Neural cell (in vitro differentiated cells): ENCODE measurements at regions not wholly inside any gene's neighbourhood (a gene's known extent, or its start where the extent isn't known, plus 50 kb on each side); places are given as distances from the start of the nearest gene placed in this dataset.

Experiments
- H2AFZ ChIP-seq: fragments of 200-600, 300-800 bp; sonication (generic), shearing (Covaris generic); 2 replicates; pipeline ENCODE4 v1.6.0; 2014; ENCODE audit warnings: low read depth, mild to moderate bottlenecking, antibody characterized with exemption, low read length, moderate library complexity
- H3F3A ChIP-seq: fragments of 200-600 bp; shearing (Covaris generic); 2 replicates; pipeline ENCODE4 v1.6.1; 2016; ENCODE audit warnings: mild to moderate bottlenecking, moderate library complexity, mixed read lengths, antibody characterized with exemption, low read length; ENCODE audit not compliant: insufficient read depth, poor library complexity, severe bottlenecking
- H3K27ac ChIP-seq: fragments of 200-600, 300-800 bp; sonication (generic), shearing (Covaris generic); 2 replicates; pipeline ENCODE4 v1.5.1; 2014; ENCODE audit warnings: mild to moderate bottlenecking, low read length, moderate library complexity
- H3K27me3 ChIP-seq: fragments of 300-800, 200-600 bp; sonication (generic), shearing (Covaris generic); 2 replicates; pipeline ENCODE4 v1.6.0; 2014; ENCODE audit warnings: mild to moderate bottlenecking, low read depth, low read length, moderate library complexity; ENCODE audit not compliant: insufficient read depth
- H3K36me3 ChIP-seq: fragments of 300-800, 200-600 bp; sonication (generic), shearing (Covaris generic); 2 replicates; pipeline ENCODE4 v1.5.1; 2014; ENCODE audit warnings: mild to moderate bottlenecking, antibody characterized with exemption, low read length, moderate library complexity; ENCODE audit not compliant: insufficient read depth
- H3K4me2 ChIP-seq: fragments of 300-800, 200-600 bp; sonication (generic), shearing (Covaris generic); 2 replicates; pipeline ENCODE4 v1.6.0; 2014; ENCODE audit warnings: mild to moderate bottlenecking, low read length
- H3K4me3 ChIP-seq: fragments of 300-800, 200-600 bp; sonication (generic), shearing (Covaris generic); 2 replicates; pipeline ENCODE4 v1.5.1; 2014; ENCODE audit warnings: mild to moderate bottlenecking, low read length, moderate library complexity
- H3K79me2 ChIP-seq: fragments of 200-600 bp; shearing (Covaris generic); replicated peaks from 2 replicates; pipeline ENCODE4 v1.6.0; 2014; ENCODE audit warnings: mild to moderate bottlenecking, low read length, moderate library complexity; ENCODE audit not compliant: insufficient read depth
- H3K9ac ChIP-seq: fragments of 300-800, 200-600 bp; sonication (generic), shearing (Covaris generic); 2 replicates; pipeline ENCODE4 v1.6.1; 2016; ENCODE audit warnings: mild to moderate bottlenecking, low read length, mixed read lengths
- H3K9me2 ChIP-seq: fragments of 200-600 bp; shearing (Covaris generic); 2 replicates; pipeline ENCODE4 v1.6.1; 2016; ENCODE audit warnings: mild to moderate bottlenecking, low read length, mixed read lengths; ENCODE audit not compliant: insufficient read depth
- H3K9me3 ChIP-seq: fragments of 200-600, 300-800 bp; sonication (generic), shearing (Covaris generic); 2 replicates; pipeline ENCODE4 v1.6.1; 2016; ENCODE audit warnings: mild to moderate bottlenecking, mixed run types, low read length, moderate library complexity, mixed read lengths
- H4K20me1 ChIP-seq: fragments of 200-600 bp; shearing (Covaris generic); 2 replicates; pipeline ENCODE4 v1.6.1; 2016; ENCODE audit warnings: mild to moderate bottlenecking, mixed run types; ENCODE audit not compliant: insufficient read depth
- EP300 ChIP-seq: fragments of 450-650 bp; conservative IDR thresholded peaks from 2 replicates; pipeline ENCODE4 v1.6.1; 2014; ENCODE audit warnings: antibody characterized with exemption, mild to moderate bottlenecking, moderate library complexity; ENCODE audit not compliant: poor library complexity, severe bottlenecking
- EZH2 ChIP-seq: fragments of 200-600, 300-800 bp; shearing (Covaris generic), sonication (generic); IDR thresholded peaks from 2 replicates; pipeline ENCODE4 v1.6.1; 2014; ENCODE audit warnings: antibody characterized with exemption, low read length, borderline replicate concordance, mild to moderate bottlenecking; ENCODE audit not compliant: insufficient read depth, poor library complexity, severe bottlenecking
- MXI1 ChIP-seq: fragments of 450-650 bp; conservative IDR thresholded peaks from 2 replicates; pipeline ENCODE4 v1.6.1; 2014; ENCODE audit warnings: antibody characterized with exemption, mild to moderate bottlenecking; ENCODE audit not compliant: poor library complexity, severe bottlenecking
- POLR2AphosphoS5 ChIP-seq: IDR thresholded peaks from 2 replicates; pipeline ENCODE4 v1.6.1; 2012
- RAD21 ChIP-seq: fragments of 450-650 bp; conservative IDR thresholded peaks from 2 replicates; pipeline ENCODE4 v1.6.1; 2014; ENCODE audit warnings: antibody characterized with exemption, mild to moderate bottlenecking, moderate library complexity
- SMC3 ChIP-seq: fragments of 450-650 bp; conservative IDR thresholded peaks from 2 replicates; pipeline ENCODE4 v1.6.1; 2014; ENCODE audit warnings: antibody characterized with exemption, mild to moderate bottlenecking, moderate library complexity; ENCODE audit not compliant: poor library complexity
- TAF1 ChIP-seq: IDR thresholded peaks from 2 replicates; pipeline ENCODE4 v1.6.1; 2012; ENCODE audit warnings: low read depth
- TF ChIP-seq, protein P1 (sequence below): IDR thresholded peaks from 2 replicates; pipeline ENCODE4 v1.6.1; 2012; ENCODE audit warnings: borderline replicate concordance
- TF ChIP-seq, protein P2 (sequence below): fragments of 450-650 bp; IDR thresholded peaks from 2 replicates; pipeline ENCODE4 v1.5.1; 2014; ENCODE audit warnings: antibody characterized with exemption, mild to moderate bottlenecking, moderate library complexity; ENCODE audit not compliant: poor library complexity, severe bottlenecking

DNA sequence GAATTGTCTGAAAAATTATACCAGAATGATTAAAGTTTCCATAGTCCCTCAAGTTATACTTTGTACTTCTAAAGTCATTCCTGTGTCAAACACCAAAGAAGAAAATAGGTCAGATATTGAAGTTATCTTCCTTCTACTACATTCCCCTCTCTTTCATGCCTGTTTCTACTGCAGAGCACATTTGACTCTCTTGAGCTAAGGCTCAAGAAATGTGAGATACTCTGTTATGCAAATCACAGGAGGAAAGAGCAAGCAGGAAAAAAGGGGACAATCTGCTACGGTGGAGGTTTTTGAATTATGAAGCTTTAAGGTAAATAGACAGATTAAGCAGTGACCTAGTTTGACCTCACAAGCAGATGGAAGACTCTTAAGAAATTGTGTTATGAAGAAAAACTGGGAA lies 198.9 kb upstream of the LDB2 start:
- Histone ChIP-seq H3K27ac (no peak overlapping the region), H2AFZ (no peak overlapping the region), H3F3A (no peaks in the 10 kb centered on the region), H3K4me3 (no peak overlapping the region), H3K4me2 (no peak overlapping the region), H4K20me1 (no peaks in the 10 kb centered on the region), H3K9me2 (no peaks in the 10 kb centered on the region), H3K9ac (no peak overlapping the region), H3K79me2 (no peaks in the 10 kb centered on the region), H3K36me3 (no peaks in the 10 kb centered on the region), H3K27me3 (no peaks in the 10 kb centered on the region), H3K9me3 (no peaks in the 10 kb centered on the region)
- TF ChIP-seq EP300, result no peak
- TF ChIP-seq, protein P1, sequence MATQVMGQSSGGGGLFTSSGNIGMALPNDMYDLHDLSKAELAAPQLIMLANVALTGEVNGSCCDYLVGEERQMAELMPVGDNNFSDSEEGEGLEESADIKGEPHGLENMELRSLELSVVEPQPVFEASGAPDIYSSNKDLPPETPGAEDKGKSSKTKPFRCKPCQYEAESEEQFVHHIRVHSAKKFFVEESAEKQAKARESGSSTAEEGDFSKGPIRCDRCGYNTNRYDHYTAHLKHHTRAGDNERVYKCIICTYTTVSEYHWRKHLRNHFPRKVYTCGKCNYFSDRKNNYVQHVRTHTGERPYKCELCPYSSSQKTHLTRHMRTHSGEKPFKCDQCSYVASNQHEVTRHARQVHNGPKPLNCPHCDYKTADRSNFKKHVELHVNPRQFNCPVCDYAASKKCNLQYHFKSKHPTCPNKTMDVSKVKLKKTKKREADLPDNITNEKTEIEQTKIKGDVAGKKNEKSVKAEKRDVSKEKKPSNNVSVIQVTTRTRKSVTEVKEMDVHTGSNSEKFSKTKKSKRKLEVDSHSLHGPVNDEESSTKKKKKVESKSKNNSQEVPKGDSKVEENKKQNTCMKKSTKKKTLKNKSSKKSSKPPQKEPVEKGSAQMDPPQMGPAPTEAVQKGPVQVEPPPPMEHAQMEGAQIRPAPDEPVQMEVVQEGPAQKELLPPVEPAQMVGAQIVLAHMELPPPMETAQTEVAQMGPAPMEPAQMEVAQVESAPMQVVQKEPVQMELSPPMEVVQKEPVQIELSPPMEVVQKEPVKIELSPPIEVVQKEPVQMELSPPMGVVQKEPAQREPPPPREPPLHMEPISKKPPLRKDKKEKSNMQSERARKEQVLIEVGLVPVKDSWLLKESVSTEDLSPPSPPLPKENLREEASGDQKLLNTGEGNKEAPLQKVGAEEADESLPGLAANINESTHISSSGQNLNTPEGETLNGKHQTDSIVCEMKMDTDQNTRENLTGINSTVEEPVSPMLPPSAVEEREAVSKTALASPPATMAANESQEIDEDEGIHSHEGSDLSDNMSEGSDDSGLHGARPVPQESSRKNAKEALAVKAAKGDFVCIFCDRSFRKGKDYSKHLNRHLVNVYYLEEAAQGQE, result no peak
- TF ChIP-seq POLR2AphosphoS5, result no peak
- no peak for TF ChIP-seq EZH2
- TF ChIP-seq MXI1, result no peak

DNA sequence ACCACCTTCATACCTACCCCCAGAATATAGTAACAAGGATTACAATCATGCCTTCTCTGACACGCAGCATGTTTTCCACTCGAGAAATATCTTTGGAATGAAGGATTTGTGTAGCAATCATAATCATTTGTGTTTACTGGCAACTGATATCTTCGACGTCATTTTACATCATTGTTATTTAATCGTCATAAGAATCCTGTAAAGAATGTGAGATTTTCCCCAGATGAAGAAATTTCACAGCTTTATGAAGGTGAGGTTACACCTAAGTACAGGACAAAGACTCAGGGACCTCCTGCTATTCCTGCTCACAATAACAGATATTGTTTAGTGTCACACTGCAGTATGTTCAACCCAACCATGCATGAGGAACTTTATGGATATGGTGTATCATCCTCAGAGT lies 198.2 kb upstream of the LDB2 start:
- Histone ChIP-seq H3K27ac (no peak overlapping the region), H2AFZ (no peak overlapping the region), H3K9ac (no peak overlapping the region), H3K36me3 (no peaks in the 10 kb centered on the region), H3K27me3 (no peaks in the 10 kb centered on the region), H3F3A (no peaks in the 10 kb centered on the region), H3K4me2 (no peak overlapping the region), H4K20me1 (no peaks in the 10 kb centered on the region), H3K9me2 (no peaks in the 10 kb centered on the region), H3K9me3 (no peaks in the 10 kb centered on the region), H3K4me3 (no peak overlapping the region), H3K79me2 (no peaks in the 10 kb centered on the region)
- TF ChIP-seq, protein P1, result no peak
- no peak for TF ChIP-seq SMC3
- no peak for TF ChIP-seq EZH2
- no peak for TF ChIP-seq TAF1
- no peak for TF ChIP-seq MXI1
- TF ChIP-seq, protein P2, sequence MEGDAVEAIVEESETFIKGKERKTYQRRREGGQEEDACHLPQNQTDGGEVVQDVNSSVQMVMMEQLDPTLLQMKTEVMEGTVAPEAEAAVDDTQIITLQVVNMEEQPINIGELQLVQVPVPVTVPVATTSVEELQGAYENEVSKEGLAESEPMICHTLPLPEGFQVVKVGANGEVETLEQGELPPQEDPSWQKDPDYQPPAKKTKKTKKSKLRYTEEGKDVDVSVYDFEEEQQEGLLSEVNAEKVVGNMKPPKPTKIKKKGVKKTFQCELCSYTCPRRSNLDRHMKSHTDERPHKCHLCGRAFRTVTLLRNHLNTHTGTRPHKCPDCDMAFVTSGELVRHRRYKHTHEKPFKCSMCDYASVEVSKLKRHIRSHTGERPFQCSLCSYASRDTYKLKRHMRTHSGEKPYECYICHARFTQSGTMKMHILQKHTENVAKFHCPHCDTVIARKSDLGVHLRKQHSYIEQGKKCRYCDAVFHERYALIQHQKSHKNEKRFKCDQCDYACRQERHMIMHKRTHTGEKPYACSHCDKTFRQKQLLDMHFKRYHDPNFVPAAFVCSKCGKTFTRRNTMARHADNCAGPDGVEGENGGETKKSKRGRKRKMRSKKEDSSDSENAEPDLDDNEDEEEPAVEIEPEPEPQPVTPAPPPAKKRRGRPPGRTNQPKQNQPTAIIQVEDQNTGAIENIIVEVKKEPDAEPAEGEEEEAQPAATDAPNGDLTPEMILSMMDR, result no peak
- TF ChIP-seq POLR2AphosphoS5, result no peak
- no peak for TF ChIP-seq EP300
- no peak for TF ChIP-seq RAD21
